Adrenal gland (tissue), 9 donors: ENCODE measurements at regions not wholly inside any gene's neighbourhood (a gene's known extent, or its start where the extent isn't known, plus 50 kb on each side); places are given as distances from the start of the nearest gene placed in this dataset.

Experiments
- DNase-seq, 7 donors: peaks; one replicate each; pipeline ENCODE4 v3.0.0-alpha.2; 2019 to 2020
- H3K27ac ChIP-seq, 5 donors: fragments of 200-600 bp; sonication (generic) in 4 of 5; 1 replicate in 3 of 5; 2 replicates in 2 of 5; pipeline versions ENCODE4 v1.5.1 to v1.8.0; 2016 to 2020; ENCODE audit warnings: mild to moderate bottlenecking in 1 of 5
- H3K27me3 ChIP-seq: fragments of 200-600 bp; 2 replicates; pipeline ENCODE4 v1.8.0; 2021
- H3K36me3 ChIP-seq, 2 donors: fragments of 200-600 bp; replicated peaks in 1 of 2; 1 replicate in 1 of 2; 2 replicates in 1 of 2; pipeline versions ENCODE4 v1.5.1 to v1.8.0; 2018 to 2022
- H3K4me1 ChIP-seq, 2 donors: fragments of 200-600 bp; replicated peaks in 1 of 2; 1 replicate in 1 of 2; 2 replicates in 1 of 2; pipeline versions ENCODE4 v1.5.1 to v1.8.0; 2018 to 2021
- H3K4me3 ChIP-seq, 4 donors: fragments of 200-600 bp; sonication (generic) in 3 of 4; one replicate each; pipeline ENCODE4 v1.5.1; 2016 to 2018
- H3K9me3 ChIP-seq, 3 donors: fragments of 200-600 bp; sonication (generic) in 1 of 3; replicated peaks in 1 of 3; 1 replicate in 2 of 3; 2 replicates in 1 of 3; pipeline versions ENCODE4 v1.5.1 to v1.8.0; 2016 to 2021
- POLR2A ChIP-seq, 2 donors: fragments of 450-650 bp; IDR thresholded peaks; one replicate each; pipeline ENCODE4 v1.6.1; 2017; ENCODE audit warnings: antibody characterized with exemption in 2 of 2, mild to moderate bottlenecking in 2 of 2, moderate library complexity in 1 of 2
- WGBS, 4 donors: extraction: QIAGEN DNeasy Blood & Tissue Kit in 2 of 4; methylation state at CpG; one replicate each; pipeline versions ENCODE4 v1.1.5 to v1.1.7; 2013 to 2017; 5-methylcytosine and 5-hydroxymethylcytosine counted together
- intact Hi-C, 2 donors: fragments of 100-400 bp; cut with DNase I; formaldehyde crosslinking; loops; one replicate each; pipeline versions ENCODE4 v1.14.1 to v1.15.0; 2022 to 2023
- TF ChIP-seq, protein P1 (sequence below), 6 experiments: fragments of 450-650 bp in 4 of 6; fragments of 200-600 bp in 2 of 6; sonication (generic) in 1 of 6; IDR thresholded peaks; 1 replicate in 5 of 6; 2 replicates in 1 of 6; pipeline versions ENCODE4 v1.5.1 to v1.8.0; 2016 to 2021; ENCODE audit warnings: antibody characterized with exemption in 6 of 6, mild to moderate bottlenecking in 2 of 6, moderate library complexity in 1 of 6
- donor health status: healthy with polysubstance abuse.
- donor health status: Bipolar disorder and iron deficiency.
- donor health status: DM: yes; HTN: yes; CAD: no.
- donor health status: DM: no; HTN: no; CAD: no.
- donor health status: DM: no; HTN: no; CAD: no.

DNA sequence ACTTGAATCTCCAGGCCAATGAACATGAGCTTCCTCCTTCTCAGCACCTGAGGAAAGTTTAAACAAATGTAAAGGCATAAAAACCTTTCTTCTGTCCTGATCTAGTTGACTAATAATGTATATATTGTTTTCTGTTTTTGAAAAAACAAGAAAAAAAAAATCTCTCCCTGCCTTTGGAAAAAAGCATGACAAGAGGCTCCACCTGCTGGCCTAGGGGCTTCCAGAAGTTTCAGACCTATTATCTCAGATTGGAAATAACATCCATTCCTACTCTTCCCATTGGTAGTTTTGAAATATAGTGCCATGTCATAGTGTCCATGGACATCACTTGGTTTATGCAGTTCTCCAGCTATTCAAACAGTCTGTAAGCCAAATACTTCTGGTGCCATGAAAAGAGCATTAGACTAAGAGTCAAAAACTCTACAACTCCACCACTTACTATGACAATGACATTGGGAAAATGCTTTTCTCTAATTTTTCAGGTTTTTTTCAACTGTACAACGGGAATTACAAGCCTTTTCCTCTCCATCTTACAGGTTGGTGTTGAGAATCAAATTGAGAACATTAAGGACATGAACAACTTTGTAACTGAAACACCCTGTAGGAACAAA, 409.6 kb upstream of the MPDZ start:
- TF ChIP-seq, protein P1, sequence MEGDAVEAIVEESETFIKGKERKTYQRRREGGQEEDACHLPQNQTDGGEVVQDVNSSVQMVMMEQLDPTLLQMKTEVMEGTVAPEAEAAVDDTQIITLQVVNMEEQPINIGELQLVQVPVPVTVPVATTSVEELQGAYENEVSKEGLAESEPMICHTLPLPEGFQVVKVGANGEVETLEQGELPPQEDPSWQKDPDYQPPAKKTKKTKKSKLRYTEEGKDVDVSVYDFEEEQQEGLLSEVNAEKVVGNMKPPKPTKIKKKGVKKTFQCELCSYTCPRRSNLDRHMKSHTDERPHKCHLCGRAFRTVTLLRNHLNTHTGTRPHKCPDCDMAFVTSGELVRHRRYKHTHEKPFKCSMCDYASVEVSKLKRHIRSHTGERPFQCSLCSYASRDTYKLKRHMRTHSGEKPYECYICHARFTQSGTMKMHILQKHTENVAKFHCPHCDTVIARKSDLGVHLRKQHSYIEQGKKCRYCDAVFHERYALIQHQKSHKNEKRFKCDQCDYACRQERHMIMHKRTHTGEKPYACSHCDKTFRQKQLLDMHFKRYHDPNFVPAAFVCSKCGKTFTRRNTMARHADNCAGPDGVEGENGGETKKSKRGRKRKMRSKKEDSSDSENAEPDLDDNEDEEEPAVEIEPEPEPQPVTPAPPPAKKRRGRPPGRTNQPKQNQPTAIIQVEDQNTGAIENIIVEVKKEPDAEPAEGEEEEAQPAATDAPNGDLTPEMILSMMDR (IDR thresholded peaks at IDR 0.05): peak in 3 of 6 experiments; percentile 19 to 22 (median 20)
- TF ChIP-seq POLR2A (IDR thresholded peaks at IDR 0.05): no peak
- peak in 1 of 7 donors; percentile 13 for DNase-seq
- H3K4me1 ChIP-seq: no peaks in the 10 kb centered on the region
- no peaks in the 10 kb centered on the region for H3K9me3 ChIP-seq
- no peaks in the 10 kb centered on the region for H3K36me3 ChIP-seq
- intact Hi-C loops: no loop called here
- H3K27me3 ChIP-seq: no peaks in the 10 kb centered on the region
- no peak overlapping the region for H3K4me3 ChIP-seq
- WGBS, 4 donors: 54 to 71% (median 60%) methylated on average over 1 of the region's 1 CpG
- no peak overlapping the region for H3K27ac ChIP-seq

DNA sequence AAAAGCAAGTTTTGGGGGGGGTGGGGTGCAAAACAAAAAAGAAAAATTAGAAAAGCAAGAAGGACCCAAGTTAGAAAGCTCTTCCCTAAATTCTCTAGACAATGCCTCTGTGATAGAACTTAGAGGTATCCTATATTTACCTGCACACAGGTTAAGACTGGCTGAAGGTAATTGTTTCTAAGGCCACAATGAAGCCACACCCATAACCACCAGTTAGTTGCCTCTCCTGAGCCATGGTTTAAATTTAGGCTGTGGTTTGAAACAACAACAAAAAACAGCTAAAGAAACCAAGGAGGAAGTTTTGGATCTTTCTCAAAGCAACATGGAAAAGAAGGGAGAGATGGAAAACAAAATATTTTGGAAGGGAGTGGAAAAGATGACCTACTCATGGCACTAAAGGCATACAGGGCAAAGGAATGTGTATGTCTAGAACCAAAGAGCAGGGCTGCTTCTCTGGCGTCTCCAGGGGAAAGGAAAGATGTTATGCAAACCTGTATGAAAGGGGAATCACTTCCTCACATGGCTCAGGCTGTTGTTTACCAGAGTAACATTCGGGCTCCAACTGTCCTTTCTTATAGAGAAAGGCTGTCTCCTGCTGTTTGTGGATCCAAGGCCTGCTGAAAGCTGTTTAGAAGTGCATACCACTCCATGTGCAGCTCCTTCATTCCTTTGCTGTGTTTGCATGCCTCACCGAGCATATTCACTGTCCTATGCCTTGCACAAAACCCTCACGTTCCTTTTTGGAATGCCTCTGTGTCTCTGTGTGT, 408.9 kb upstream of the MPDZ start:
- intact Hi-C loops: no loop called here
- H3K4me1 ChIP-seq: no peaks in the 10 kb centered on the region
- H3K36me3 ChIP-seq: no peaks in the 10 kb centered on the region
- TF ChIP-seq, protein P1 (IDR thresholded peaks at IDR 0.05): no peak
- TF ChIP-seq POLR2A (IDR thresholded peaks at IDR 0.05): no peak
- H3K9me3 ChIP-seq: no peaks in the 10 kb centered on the region
- no peak overlapping the region for H3K27ac ChIP-seq
- no peaks in the 10 kb centered on the region for H3K27me3 ChIP-seq
- WGBS, 4 donors: 69 to 76% (median 73%) methylated on average over 4 of the region's 4 CpGs
- H3K4me3 ChIP-seq: no peak overlapping the region
- no peak for DNase-seq

DNA sequence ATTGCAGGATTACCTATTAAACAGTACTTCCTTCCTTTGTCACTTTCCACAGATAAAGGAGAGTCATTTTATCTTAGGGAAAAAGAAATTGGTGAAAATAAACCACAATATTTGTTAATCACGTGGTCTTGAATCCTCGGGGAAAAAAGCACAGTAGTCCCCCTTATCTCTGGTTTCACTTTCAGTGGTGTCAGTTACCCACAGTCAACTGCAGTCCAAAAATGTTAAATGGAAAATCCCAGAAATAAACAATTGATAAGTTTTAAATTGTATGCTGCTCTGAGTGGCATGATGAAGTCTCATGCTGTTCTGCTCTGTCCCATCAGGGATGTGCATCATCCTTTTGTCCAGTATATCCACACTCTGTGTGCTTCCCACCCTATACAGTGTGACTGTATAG, 405.2 kb upstream of the MPDZ start:
- DNase-seq: no peak
- Histone ChIP-seq H3K27me3 (no peaks in the 10 kb centered on the region), H3K36me3 (no peaks in the 10 kb centered on the region), H3K4me1 (no peaks in the 10 kb centered on the region), H3K4me3 (no peak overlapping the region), H3K27ac (no peak overlapping the region), H3K9me3 (no peaks in the 10 kb centered on the region)
- intact Hi-C loops: no loop called here
- WGBS, 4 donors: 45 to 49% (median 47%) methylated on average over 2 of the region's 2 CpGs
- TF ChIP-seq, protein P1 (IDR thresholded peaks at IDR 0.05): no peak
- no peak for TF ChIP-seq POLR2A (IDR thresholded peaks at IDR 0.05)

DNA sequence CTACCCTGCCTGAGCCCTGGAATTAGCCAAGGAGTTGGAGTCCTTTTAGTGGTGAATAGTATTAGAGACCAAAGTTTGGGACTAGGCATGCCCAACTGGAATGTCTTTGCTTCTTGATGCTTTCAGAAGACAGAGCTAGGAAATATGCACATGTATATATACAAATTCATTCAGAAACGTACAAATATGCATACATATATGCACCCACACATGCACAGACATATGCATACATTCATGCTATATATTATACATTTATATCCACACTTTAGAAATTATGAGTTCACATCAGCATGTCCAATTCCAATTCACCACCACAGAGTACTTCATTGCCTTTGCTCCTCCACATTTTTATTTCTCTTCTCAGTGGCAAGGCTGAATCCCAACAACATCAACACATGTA, 398.3 kb upstream of the MPDZ start:
- H3K27me3 ChIP-seq: no peaks in the 10 kb centered on the region
- 35 to 49% (median 39%) methylated on average over 1 of the region's 1 CpG for WGBS, 4 donors
- H3K9me3 ChIP-seq: no peaks in the 10 kb centered on the region
- H3K27ac ChIP-seq: no peak overlapping the region
- H3K4me3 ChIP-seq: no peak overlapping the region
- no peaks in the 10 kb centered on the region for H3K4me1 ChIP-seq
- no peak for DNase-seq
- no peaks in the 10 kb centered on the region for H3K36me3 ChIP-seq
- intact Hi-C loops: no loop called here
- TF ChIP-seq, protein P1 (IDR thresholded peaks at IDR 0.05): no peak
- no peak for TF ChIP-seq POLR2A (IDR thresholded peaks at IDR 0.05)
